ENCODE measurements at regions not wholly inside any gene's neighbourhood (a gene's known extent, or its start where the extent isn't known, plus 50 kb on each side); places are given as distances from the start of the nearest gene placed in this dataset.

GRCh38 chr6:22779062-22779461 lies 209.7 kb downstream of the HDGFL1 start:
- peaks cover 43% of the 10 kb centered on the region for H3K9me3 Mint-ChIP-seq
- no peak overlapping the region for H3K27ac Mint-ChIP-seq
- H3K27me3 Mint-ChIP-seq (ENCODE audit: low read depth, poor library complexity), result no peaks in the 10 kb centered on the region
- peaks cover 21% of the 10 kb centered on the region for H3K36me3 Mint-ChIP-seq (ENCODE audit: low read depth)
- DNase-seq, result no peak
- peaks cover 9% of the 10 kb centered on the region for H3K4me1 Mint-ChIP-seq
- no peak overlapping the region for H3K4me3 Mint-ChIP-seq
- no peak for TF ChIP-seq CTCF (IDR thresholded peaks at IDR 0.05)

- DNase-seq, result no peak
- Mint-ChIP-seq H3K4me1 (peaks cover 34% of the 10 kb centered on the region), H3K27me3 (ENCODE audit: low read depth, poor library complexity) (no peaks in the 10 kb centered on the region), H3K4me3 (no peak overlapping the region), H3K27ac (no peak overlapping the region), H3K9me3 (peaks cover 24% of the 10 kb centered on the region), H3K36me3 (ENCODE audit: low read depth) (peaks cover 9% of the 10 kb centered on the region)
- no peak for TF ChIP-seq CTCF (IDR thresholded peaks at IDR 0.05)
These were observed 214.6 kb downstream of the HDGFL1 start for GRCh38 chr6:22783931-22784330.

- Mint-ChIP-seq H3K4me3 (no peak overlapping the region), H3K27ac (peak overlapping the region; percentile 46), H3K27me3 (ENCODE audit: low read depth, poor library complexity) (no peaks in the 10 kb centered on the region), H3K4me1 (peaks cover 34% of the 10 kb centered on the region), H3K9me3 (peaks cover 15% of the 10 kb centered on the region), H3K36me3 (ENCODE audit: low read depth) (peaks cover 6% of the 10 kb centered on the region)
- peak; percentile 5 for DNase-seq
- TF ChIP-seq CTCF (IDR thresholded peaks at IDR 0.05), result no peak
These were observed 215.4 kb downstream of the HDGFL1 start for GRCh38 chr6:22784601-22785410.

- no peak for DNase-seq
- H3K27me3 Mint-ChIP-seq (ENCODE audit: low read depth, poor library complexity), result peaks cover 6% of the 10 kb centered on the region
- no peak for TF ChIP-seq CTCF (IDR thresholded peaks at IDR 0.05)
- H3K9me3 Mint-ChIP-seq, result peaks cover 14% of the 10 kb centered on the region
- H3K36me3 Mint-ChIP-seq (ENCODE audit: low read depth), result no peaks in the 10 kb centered on the region
- H3K4me1 Mint-ChIP-seq, result peaks cover 34% of the 10 kb centered on the region
- no peak overlapping the region for H3K27ac Mint-ChIP-seq
- H3K4me3 Mint-ChIP-seq, result no peak overlapping the region
These were observed 218.7 kb downstream of the HDGFL1 start for GRCh38 chr6:22788038-22788437.

- H3K36me3 Mint-ChIP-seq (ENCODE audit: low read depth), result peaks cover 4% of the 10 kb centered on the region
- H3K27me3 Mint-ChIP-seq (ENCODE audit: low read depth, poor library complexity), result peaks cover 6% of the 10 kb centered on the region
- no peak for TF ChIP-seq CTCF (IDR thresholded peaks at IDR 0.05)
- H3K4me3 Mint-ChIP-seq, result no peak overlapping the region
- DNase-seq, result no peak
- no peak overlapping the region for H3K27ac Mint-ChIP-seq
- H3K4me1 Mint-ChIP-seq, result peaks cover 23% of the 10 kb centered on the region
- H3K9me3 Mint-ChIP-seq, result peaks cover 22% of the 10 kb centered on the region
These were observed 219.9 kb downstream of the HDGFL1 start for GRCh38 chr6:22789315-22789714.

- no peaks in the 10 kb centered on the region for H3K4me1 Mint-ChIP-seq
- H3K36me3 Mint-ChIP-seq (ENCODE audit: low read depth), result peaks cover 13% of the 10 kb centered on the region
- peaks cover 48% of the 10 kb centered on the region for H3K9me3 Mint-ChIP-seq
- no peak for TF ChIP-seq CTCF (IDR thresholded peaks at IDR 0.05)
- no peak overlapping the region for H3K27ac Mint-ChIP-seq
- DNase-seq, result no peak
- H3K4me3 Mint-ChIP-seq, result no peak overlapping the region
- H3K27me3 Mint-ChIP-seq (ENCODE audit: low read depth, poor library complexity), result peaks cover 6% of the 10 kb centered on the region
These were observed 225.5 kb downstream of the HDGFL1 start for GRCh38 chr6:22794844-22795243.

Data from nephron progenitor cell (in vitro differentiated cells).